Spleen (tissue), 7 donors: ENCODE measurements at regions not wholly inside any gene's neighbourhood (a gene's known extent, or its start where the extent isn't known, plus 50 kb on each side); places are given as distances from the start of the nearest gene placed in this dataset.

Source experiments
- POLR2A ChIP-seq, 3 donors: fragments of 450-650 bp; IDR thresholded peaks; one replicate each; pipeline ENCODE4 v1.5.1; 2017; ENCODE audit warnings: antibody characterized with exemption in 3 of 3, mild to moderate bottlenecking in 1 of 3
- TF ChIP-seq, protein P1 (sequence below), 11 experiments: fragments of 200-600 bp in 7 of 11; fragments of 450-650 bp in 4 of 11; sonication (generic) in 4 of 11; IDR thresholded peaks in 8 of 11; conservative IDR thresholded peaks in 3 of 11; 1 replicate in 7 of 11; 2 replicates in 4 of 11; pipeline versions ENCODE4 v1.4.0 to v1.8.0; 2016 to 2021; ENCODE audit warnings: antibody characterized with exemption in 11 of 11, inconsistent platforms in 4 of 11, mild to moderate bottlenecking in 1 of 11
- donor health status: DM: no; HTN: no; CAD: no; lungs with moderate emphysema.
- donor health status: DM: no; HTN: no; CAD: no.
- donor health status: DM: no; HTN: no; CAD: no.

DNA sequence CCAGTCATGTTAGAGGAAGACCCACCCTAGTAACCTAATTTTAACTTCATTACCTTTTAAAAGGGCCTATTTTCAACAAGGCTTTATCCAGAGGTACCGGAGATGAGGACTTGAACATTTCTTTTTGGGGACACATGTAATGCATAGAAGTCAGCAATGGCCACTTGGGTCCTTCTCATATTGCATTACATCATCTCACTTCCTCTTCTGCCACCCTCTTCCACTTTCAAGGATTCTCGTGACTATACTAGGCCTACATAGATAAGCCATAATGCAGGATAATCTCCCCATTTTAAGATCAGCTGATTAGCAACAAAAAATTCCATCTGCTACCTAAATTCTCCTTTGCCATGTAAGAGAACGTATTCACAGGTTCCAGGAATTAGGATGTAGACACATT, 557.2 kb downstream of the KCTD12 start:
- TF ChIP-seq POLR2A (IDR thresholded peaks at IDR 0.05) = no peak
- TF ChIP-seq, protein P1, sequence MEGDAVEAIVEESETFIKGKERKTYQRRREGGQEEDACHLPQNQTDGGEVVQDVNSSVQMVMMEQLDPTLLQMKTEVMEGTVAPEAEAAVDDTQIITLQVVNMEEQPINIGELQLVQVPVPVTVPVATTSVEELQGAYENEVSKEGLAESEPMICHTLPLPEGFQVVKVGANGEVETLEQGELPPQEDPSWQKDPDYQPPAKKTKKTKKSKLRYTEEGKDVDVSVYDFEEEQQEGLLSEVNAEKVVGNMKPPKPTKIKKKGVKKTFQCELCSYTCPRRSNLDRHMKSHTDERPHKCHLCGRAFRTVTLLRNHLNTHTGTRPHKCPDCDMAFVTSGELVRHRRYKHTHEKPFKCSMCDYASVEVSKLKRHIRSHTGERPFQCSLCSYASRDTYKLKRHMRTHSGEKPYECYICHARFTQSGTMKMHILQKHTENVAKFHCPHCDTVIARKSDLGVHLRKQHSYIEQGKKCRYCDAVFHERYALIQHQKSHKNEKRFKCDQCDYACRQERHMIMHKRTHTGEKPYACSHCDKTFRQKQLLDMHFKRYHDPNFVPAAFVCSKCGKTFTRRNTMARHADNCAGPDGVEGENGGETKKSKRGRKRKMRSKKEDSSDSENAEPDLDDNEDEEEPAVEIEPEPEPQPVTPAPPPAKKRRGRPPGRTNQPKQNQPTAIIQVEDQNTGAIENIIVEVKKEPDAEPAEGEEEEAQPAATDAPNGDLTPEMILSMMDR (IDR thresholded peaks at IDR 0.05 in 8 of 11, conservative IDR thresholded peaks at IDR 0.05 in 3 of 11) = no peak
